Left ventricle myocardium inferior (tissue), 1 donor: ENCODE measurements at regions not wholly inside any gene's neighbourhood (a gene's known extent, or its start where the extent isn't known, plus 50 kb on each side); places are given as distances from the start of the nearest gene placed in this dataset.
"Not testable (repeated sequence)": the region's sequence is repeated elsewhere in the genome, so short reads cannot be mapped to it uniquely, and the experiment has no call there.

Source experiments
- DNase-seq: peaks from one replicate; pipeline ENCODE4 v3.0.0-alpha.2; 2020
- H3K27ac ChIP-seq: fragments of 200-600 bp; replicated peaks from 2 replicates; pipeline ENCODE4 v1.8.0; 2021
- H3K27me3 ChIP-seq: fragments of 200-600 bp; 2 replicates; pipeline ENCODE4 v1.8.0; 2021; ENCODE audit warnings: low read depth
- H3K36me3 ChIP-seq: fragments of 200-600 bp; 2 replicates; pipeline ENCODE4 v1.8.0; 2021
- H3K4me1 ChIP-seq: fragments of 200-600 bp; 2 replicates; pipeline ENCODE4 v1.8.0; 2021
- H3K4me3 ChIP-seq: fragments of 200-600 bp; 2 replicates; pipeline ENCODE4 v1.8.0; 2021; ENCODE audit warnings: mild to moderate bottlenecking, moderate library complexity
- H3K9me3 ChIP-seq: fragments of 200-600 bp; replicated peaks from 2 replicates; pipeline ENCODE4 v1.8.0; 2021
- intact Hi-C: fragments of 100-400 bp; cut with micrococcal nuclease; formaldehyde crosslinking; loops from one replicate; pipeline ENCODE4 v1.11.0; 2022
- TF ChIP-seq, protein P1 (sequence below): fragments of 200-600 bp; IDR thresholded peaks from 2 replicates; pipeline ENCODE4 v1.8.0; 2021; ENCODE audit warnings: antibody characterized with exemption, mild to moderate bottlenecking, borderline replicate concordance
- donor health status: DM: no; HTN: yes; CAD: no; lungs with severe emphysema.

DNA sequence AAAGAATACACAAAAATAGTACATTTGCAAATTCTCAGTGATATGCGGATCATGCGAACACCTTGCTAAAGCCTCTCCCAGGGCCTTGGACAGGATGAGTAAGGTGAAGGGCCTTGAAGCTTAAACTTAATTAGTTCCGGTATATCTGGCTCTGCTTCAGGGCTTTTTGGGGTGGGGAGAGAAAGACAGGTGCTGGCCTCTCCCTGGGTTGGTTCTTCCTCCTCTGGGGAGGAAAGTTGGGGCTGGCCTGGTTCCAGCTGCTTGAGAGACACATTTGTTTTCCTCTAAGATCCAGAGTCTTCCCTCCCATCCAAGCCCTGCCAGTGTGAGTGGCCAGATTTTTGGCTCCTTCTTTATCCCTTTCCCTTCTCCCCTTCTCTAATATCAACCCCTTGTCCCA, 64.7 kb upstream of the EPHB3 start:
- DNase-seq: no peak
- Histone ChIP-seq H3K36me3 (no peaks in the 10 kb centered on the region), H3K4me1 (peaks cover 6% of the 10 kb centered on the region), H3K9me3 (peaks cover 8% of the 10 kb centered on the region), H3K27ac (no peak overlapping the region), H3K27me3 (peaks cover 96% of the 10 kb centered on the region), H3K4me3 (no peak overlapping the region)
- intact Hi-C loops: no loop called here
- TF ChIP-seq, protein P1, sequence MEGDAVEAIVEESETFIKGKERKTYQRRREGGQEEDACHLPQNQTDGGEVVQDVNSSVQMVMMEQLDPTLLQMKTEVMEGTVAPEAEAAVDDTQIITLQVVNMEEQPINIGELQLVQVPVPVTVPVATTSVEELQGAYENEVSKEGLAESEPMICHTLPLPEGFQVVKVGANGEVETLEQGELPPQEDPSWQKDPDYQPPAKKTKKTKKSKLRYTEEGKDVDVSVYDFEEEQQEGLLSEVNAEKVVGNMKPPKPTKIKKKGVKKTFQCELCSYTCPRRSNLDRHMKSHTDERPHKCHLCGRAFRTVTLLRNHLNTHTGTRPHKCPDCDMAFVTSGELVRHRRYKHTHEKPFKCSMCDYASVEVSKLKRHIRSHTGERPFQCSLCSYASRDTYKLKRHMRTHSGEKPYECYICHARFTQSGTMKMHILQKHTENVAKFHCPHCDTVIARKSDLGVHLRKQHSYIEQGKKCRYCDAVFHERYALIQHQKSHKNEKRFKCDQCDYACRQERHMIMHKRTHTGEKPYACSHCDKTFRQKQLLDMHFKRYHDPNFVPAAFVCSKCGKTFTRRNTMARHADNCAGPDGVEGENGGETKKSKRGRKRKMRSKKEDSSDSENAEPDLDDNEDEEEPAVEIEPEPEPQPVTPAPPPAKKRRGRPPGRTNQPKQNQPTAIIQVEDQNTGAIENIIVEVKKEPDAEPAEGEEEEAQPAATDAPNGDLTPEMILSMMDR: no peak

DNA sequence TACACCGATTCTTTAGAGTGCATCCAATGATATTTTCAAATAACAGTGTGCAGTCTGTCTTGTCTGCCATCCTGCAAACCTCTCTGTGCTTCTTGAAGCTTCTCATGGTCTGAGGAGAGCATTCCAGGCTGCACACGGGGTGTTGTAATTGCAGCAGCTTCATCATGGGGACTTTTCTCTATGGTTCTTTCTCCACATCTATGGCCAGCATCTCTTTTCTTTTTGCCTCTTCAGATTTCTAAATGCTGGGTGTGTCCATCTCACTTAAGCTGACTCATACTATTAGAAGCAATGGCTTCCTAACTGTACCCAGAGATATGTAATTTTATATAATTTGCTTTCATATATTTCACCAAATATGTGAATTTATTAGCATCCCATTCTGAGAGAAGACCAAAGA, 63.8 kb upstream of the EPHB3 start:
- Histone ChIP-seq H3K9me3 (peaks cover 13% of the 10 kb centered on the region), H3K27ac (no peak overlapping the region), H3K36me3 (no peaks in the 10 kb centered on the region), H3K4me3 (no peak overlapping the region), H3K4me1 (no peaks in the 10 kb centered on the region), H3K27me3 (peaks cover 93% of the 10 kb centered on the region)
- TF ChIP-seq, protein P1: no peak
- DNase-seq: no peak
- intact Hi-C loops: no loop called here

DNA sequence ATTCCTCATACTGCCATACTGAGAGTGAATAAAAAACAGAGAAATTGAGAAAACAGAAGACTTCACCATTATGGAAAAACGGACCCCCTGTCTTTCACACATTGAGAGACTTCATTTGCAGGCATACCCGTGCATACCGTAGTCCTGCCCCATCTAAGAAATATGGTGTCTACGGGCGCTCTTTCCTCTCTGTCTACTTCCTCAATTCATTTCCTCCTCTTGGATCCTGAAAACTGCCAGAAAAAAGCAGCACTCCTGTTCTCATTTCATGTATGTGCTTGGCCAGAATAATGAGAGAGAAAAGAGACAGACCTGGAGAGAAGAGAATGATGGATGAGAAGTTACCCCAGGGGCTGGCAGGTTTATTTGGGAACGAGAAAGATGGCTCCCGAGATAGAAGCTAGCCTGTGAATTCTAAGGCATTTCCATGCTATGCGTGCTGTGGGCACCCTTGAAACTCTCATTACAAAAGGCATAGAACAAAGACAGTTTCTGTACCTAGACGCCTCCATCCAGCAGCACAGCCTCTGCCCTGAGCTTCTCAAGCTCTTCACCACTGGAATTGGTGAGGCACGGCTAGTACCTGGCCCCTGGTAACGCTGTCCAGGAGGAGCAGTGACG, 62.5 kb upstream of the EPHB3 start:
- Histone ChIP-seq H3K27me3 (peaks cover 85% of the 10 kb centered on the region), H3K27ac (no peak overlapping the region)

DNA sequence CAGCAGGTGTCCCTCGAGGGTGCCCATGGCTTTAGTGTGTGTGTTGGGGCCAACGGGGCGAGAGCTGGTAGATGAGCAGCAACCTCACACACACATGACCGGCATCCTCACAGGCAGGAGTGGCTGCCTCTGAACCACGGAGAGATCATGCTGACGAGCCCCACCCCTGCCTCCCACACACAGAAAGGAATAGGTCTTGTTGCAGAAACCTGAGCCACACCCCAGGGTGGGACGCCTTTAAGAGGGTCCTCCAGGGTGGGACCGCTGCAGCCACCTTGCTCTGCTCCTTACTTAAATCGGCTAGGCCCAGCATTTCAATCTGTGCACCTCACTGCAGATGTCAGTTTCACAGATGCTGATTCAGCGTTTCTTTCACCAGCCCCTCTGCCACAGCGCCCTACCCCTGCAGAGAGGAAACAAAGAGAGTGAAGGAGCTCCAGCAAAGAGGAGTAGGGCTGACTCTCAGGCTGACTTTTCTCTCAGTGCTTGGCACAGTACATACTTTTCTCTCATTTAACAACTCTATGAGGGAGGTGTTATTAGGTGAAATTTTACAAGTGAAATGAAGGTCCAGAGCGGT, 61.2 kb upstream of the EPHB3 start:
- Histone ChIP-seq H3K4me3 (no peak overlapping the region), H3K36me3 (no peaks in the 10 kb centered on the region), H3K27ac (no peak overlapping the region), H3K4me1 (no peaks in the 10 kb centered on the region), H3K27me3 (peaks cover 85% of the 10 kb centered on the region), H3K9me3 (peaks cover 19% of the 10 kb centered on the region)
- TF ChIP-seq, protein P1: no peak
- DNase-seq: no peak
- intact Hi-C loops: no loop called here

More for the DNA sequence above, 62.5 kb upstream of the EPHB3 start:
- Histone ChIP-seq H3K4me1 (no peaks in the 10 kb centered on the region), H3K9me3 (peaks cover 19% of the 10 kb centered on the region), H3K36me3 (no peaks in the 10 kb centered on the region), H3K4me3 (no peak overlapping the region)
- TF ChIP-seq, protein P1: no peak
- intact Hi-C loops: no loop called here
- no peak for DNase-seq

DNA sequence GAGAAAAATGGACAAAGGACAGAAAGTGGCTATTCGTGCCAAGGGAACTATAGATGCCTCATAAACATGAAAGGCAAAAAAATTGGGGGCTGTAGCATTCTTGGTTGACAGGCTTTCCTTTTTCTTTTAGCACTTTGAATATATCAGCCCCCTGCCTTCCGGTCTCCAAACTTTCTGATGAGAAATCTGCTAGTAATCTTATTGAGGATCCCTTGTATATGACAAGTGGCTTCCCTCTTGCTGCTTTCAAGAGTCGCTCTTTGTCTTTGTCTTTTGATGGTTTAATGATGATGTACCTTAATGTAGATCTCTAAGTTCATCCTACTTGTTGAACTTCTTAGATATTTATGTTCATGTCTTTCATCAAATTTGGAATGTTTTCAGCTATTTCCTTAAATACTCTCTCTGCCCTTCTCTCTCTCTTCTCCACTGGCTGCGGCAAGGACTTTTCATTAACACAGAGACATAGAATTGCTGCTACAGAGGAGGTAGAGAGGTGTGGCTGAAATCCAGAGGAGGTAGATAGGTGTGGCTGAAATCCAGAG, 59.4 kb upstream of the EPHB3 start:
- TF ChIP-seq, protein P1: no peak
- H3K36me3 ChIP-seq: no peaks in the 10 kb centered on the region
- peaks cover 19% of the 10 kb centered on the region for H3K9me3 ChIP-seq
- no peak overlapping the region for H3K27ac ChIP-seq
- H3K4me1 ChIP-seq: no peaks in the 10 kb centered on the region
- intact Hi-C loops: no loop called here
- H3K4me3 ChIP-seq: no peak overlapping the region
- H3K27me3 ChIP-seq: peaks cover 86% of the 10 kb centered on the region
- DNase-seq: no peak

DNA sequence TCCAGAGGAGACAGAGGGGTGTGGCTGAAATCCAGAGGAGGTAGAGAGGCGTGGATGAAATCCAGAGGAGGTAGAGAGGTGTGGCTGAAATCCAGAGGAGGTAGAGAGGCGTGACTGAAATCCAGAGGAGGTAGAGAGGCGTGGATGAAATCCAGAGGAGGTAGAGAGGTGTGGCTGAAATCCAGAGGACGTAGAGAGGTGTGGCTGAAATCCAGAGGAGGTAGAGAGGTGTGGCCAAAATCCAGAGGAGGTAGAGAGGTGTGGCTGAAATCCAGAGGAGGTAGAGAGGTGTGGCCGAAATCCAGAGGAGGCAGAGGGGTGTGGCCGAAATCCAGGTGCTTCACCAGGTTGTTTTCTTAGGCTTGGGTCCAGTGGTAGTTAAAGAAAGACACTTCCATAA, 58.7 kb upstream of the EPHB3 start:
- H3K27me3 ChIP-seq: peaks cover 88% of the 10 kb centered on the region
- peaks cover 19% of the 10 kb centered on the region for H3K9me3 ChIP-seq
- H3K4me3 ChIP-seq, H3K27ac ChIP-seq, H3K36me3 ChIP-seq, intact Hi-C loops, DNase-seq, H3K4me1 ChIP-seq: not testable (repeated sequence)
